ENCODE measurements at regions not wholly inside any gene's neighbourhood (a gene's known extent, or its start where the extent isn't known, plus 50 kb on each side); places are given as distances from the start of the nearest gene placed in this dataset.

DNA sequence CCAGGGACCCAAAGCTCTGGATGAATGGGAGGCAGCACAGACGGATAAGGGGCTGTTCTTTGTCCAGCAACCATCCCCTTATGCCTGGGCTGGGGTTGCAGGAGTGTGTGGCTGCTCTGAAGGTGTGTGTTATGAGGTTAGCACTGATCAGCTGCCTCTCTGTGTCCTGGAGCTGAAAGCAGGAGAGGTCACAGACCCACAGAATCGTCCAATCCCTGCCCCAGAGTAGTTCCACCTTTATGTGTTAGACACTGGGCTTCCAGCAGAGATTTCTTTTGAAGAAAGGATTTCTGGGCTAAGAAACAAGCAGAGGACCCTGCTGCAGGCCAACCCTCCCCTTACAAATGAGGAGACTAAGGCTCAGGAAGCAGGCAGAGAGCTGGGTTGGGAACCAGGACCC is 62.4 kb downstream of the ARL6IP4 start:
- TF ChIP-seq, protein P1, sequence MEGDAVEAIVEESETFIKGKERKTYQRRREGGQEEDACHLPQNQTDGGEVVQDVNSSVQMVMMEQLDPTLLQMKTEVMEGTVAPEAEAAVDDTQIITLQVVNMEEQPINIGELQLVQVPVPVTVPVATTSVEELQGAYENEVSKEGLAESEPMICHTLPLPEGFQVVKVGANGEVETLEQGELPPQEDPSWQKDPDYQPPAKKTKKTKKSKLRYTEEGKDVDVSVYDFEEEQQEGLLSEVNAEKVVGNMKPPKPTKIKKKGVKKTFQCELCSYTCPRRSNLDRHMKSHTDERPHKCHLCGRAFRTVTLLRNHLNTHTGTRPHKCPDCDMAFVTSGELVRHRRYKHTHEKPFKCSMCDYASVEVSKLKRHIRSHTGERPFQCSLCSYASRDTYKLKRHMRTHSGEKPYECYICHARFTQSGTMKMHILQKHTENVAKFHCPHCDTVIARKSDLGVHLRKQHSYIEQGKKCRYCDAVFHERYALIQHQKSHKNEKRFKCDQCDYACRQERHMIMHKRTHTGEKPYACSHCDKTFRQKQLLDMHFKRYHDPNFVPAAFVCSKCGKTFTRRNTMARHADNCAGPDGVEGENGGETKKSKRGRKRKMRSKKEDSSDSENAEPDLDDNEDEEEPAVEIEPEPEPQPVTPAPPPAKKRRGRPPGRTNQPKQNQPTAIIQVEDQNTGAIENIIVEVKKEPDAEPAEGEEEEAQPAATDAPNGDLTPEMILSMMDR (IDR thresholded peaks at IDR 0.05; ENCODE audit: low read depth, low read length): no peak
- no peak for TF ChIP-seq EZH2phosphoT487 (IDR thresholded peaks at IDR 0.05; ENCODE audit: low read depth)

All from OCI-LY3 (cell line).